MCF 10A (cell line): ENCODE measurements at regions not wholly inside any gene's neighbourhood (a gene's known extent, or its start where the extent isn't known, plus 50 kb on each side); places are given as distances from the start of the nearest gene placed in this dataset.

ENCODE experiments used
- BruUV-seq: library from RNA; stranded (reverse); fragments of 400-500 nt; replicated peaks from 2 replicates; lab custom pipeline; 2021; lab: Mats Ljungman, UMichigan
- CTCF ChIA-PET: fragments of 300-600 bp; sonication (Branson Sonifier 250); formaldehyde crosslinking; extraction: SDS; loops from one replicate; lab custom pipeline; 2021; ENCODE audit warnings: antibody characterized with exemption, inconsistent platforms; lab: Yijun Ruan, JAX
- POLR2A ChIA-PET: fragments of 300-600, 350-650 bp; sonication (Branson Sonifier 250); formaldehyde crosslinking; extraction: SDS; loops from one replicate; lab custom pipeline; 2020; ENCODE audit warnings: antibody characterized with exemption, inconsistent platforms; lab: Yijun Ruan, JAX
- DNase-seq: peaks from one replicate; pipeline ENCODE4 v3.0.0-alpha.2; 2018; ENCODE audit not compliant: unreplicated experiment
- H3K27ac Mint-ChIP-seq: one replicate; pipeline ENCODE4 v1.8.0; 2022; ENCODE audit warnings: mild to moderate bottlenecking, low read depth, mixed read lengths; ENCODE audit not compliant: unreplicated experiment
- H3K27me3 Mint-ChIP-seq: one replicate; pipeline ENCODE4 v1.8.0; 2022; ENCODE audit warnings: mixed read lengths; ENCODE audit not compliant: insufficient read depth, unreplicated experiment
- H3K36me3 Mint-ChIP-seq: one replicate; pipeline ENCODE4 v1.8.0; 2022; ENCODE audit warnings: mild to moderate bottlenecking, moderate library complexity, mixed read lengths; ENCODE audit not compliant: insufficient read depth, unreplicated experiment
- H3K4me1 Mint-ChIP-seq: one replicate; pipeline ENCODE4 v1.8.0; 2022; ENCODE audit warnings: mixed read lengths; ENCODE audit not compliant: insufficient read depth, unreplicated experiment
- H3K4me3 Mint-ChIP-seq: one replicate; pipeline ENCODE4 v1.8.0; 2022; ENCODE audit warnings: mild to moderate bottlenecking, moderate library complexity, mixed read lengths; ENCODE audit not compliant: unreplicated experiment
- H3K9me3 Mint-ChIP-seq: one replicate; pipeline ENCODE4 v1.8.0; 2022; ENCODE audit warnings: mixed read lengths; ENCODE audit not compliant: unreplicated experiment
- CTCF ChIP-seq: fragments of 200-600 bp; IDR thresholded peaks from one replicate; pipeline ENCODE4 v1.8.0; 2022; ENCODE audit warnings: antibody characterized with exemption, mild to moderate bottlenecking; ENCODE audit not compliant: unreplicated experiment
- intact Hi-C: fragments of 100-400 bp; cut with micrococcal nuclease; formaldehyde crosslinking; loops from 2 replicates; pipeline ENCODE4 v1.14.1; 2022

DNA sequence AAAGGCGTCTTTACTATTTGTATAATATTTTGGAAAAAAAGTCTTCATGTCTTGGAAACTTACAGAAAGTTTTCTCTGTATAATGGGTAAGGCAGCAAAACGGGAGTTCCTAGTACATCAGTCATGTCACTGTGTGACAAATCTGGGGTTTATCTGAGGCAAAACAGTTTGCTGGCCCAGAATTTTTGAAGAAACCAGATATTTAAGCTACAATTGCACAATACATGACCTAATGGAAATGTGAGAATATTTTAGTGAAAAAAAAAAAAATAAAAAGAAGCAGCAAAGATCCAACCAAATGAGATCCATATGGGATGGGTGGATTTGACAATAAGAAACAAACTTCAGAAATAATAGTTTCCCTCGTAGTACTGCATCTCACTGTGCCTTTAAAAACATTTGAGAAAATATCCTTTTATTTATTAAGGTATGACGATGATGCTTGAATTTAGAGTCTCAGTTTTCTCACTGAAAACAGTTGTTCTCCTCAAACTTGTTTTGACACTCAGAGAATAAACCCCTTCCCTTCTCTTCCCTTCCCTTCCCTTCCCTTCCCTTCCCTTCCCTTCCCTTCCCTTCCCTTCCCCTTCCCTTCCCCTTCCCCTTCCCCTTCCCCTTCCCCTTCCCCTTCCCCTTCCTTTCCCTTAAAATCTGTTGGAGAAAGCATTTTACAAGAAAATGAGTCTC, 180.5 kb upstream of the TUT7 start:
- no peaks in the 10 kb centered on the region for H3K27me3 Mint-ChIP-seq
- no peak overlapping the region for H3K4me3 Mint-ChIP-seq
- TF ChIP-seq CTCF, result no peak
- no peaks in the 10 kb centered on the region for H3K36me3 Mint-ChIP-seq
- no TSS peak for BruUV-seq
- ChIA-PET CTCF (no interaction called here), POLR2A (no interaction called here)
- peaks cover 6% of the 10 kb centered on the region for H3K4me1 Mint-ChIP-seq
- H3K27ac Mint-ChIP-seq, result no peak overlapping the region
- intact Hi-C loops, result no loop called here
- DNase-seq, result no peak
- peaks cover 15% of the 10 kb centered on the region for H3K9me3 Mint-ChIP-seq

DNA sequence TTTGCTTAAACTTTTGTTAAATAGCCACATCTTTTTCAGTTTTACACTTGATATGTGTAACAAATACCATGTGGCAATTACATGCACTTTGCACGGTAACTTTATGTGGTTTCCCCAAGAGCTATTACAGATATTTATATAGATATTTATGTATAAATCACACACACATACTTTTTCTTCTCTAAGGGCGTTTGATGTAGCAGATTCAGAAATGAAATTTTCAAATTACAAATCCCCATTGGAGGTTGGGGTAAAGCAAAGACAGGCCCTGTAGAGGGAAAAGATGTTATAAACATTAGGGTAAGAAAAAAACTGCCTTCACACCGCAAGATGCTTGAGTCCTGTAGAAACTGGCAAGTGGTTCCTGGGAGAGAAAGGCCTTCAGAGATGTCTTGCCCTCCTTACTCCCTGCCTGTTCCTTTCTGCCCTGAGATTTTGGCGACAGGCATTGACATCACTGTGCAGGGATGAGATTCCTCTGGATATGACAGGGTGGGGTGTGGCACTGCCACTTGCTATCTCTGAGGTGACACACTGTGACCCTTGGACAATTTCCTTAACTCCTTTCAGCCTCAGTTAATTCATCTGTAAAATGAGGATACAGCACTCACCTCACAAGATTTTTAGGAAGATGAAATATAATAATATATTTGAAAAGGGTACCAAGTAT, 177.9 kb upstream of the TUT7 start:
- intact Hi-C loops, result no loop called here
- DNase-seq, result no peak
- TF ChIP-seq CTCF, result no peak
- peaks cover 11% of the 10 kb centered on the region for H3K9me3 Mint-ChIP-seq
- no peak overlapping the region for H3K4me3 Mint-ChIP-seq
- H3K36me3 Mint-ChIP-seq, result no peaks in the 10 kb centered on the region
- ChIA-PET POLR2A (interaction anchor here (1.2 kb wide), 1 partner anchor 19 kb away, joined by 3 read pairs; no protein-coding TSS in a partner anchor), CTCF (no interaction called here)
- BruUV-seq, result no TSS peak
- H3K27me3 Mint-ChIP-seq, result no peaks in the 10 kb centered on the region
- H3K4me1 Mint-ChIP-seq, result peaks cover 10% of the 10 kb centered on the region
- no peak overlapping the region for H3K27ac Mint-ChIP-seq

DNA sequence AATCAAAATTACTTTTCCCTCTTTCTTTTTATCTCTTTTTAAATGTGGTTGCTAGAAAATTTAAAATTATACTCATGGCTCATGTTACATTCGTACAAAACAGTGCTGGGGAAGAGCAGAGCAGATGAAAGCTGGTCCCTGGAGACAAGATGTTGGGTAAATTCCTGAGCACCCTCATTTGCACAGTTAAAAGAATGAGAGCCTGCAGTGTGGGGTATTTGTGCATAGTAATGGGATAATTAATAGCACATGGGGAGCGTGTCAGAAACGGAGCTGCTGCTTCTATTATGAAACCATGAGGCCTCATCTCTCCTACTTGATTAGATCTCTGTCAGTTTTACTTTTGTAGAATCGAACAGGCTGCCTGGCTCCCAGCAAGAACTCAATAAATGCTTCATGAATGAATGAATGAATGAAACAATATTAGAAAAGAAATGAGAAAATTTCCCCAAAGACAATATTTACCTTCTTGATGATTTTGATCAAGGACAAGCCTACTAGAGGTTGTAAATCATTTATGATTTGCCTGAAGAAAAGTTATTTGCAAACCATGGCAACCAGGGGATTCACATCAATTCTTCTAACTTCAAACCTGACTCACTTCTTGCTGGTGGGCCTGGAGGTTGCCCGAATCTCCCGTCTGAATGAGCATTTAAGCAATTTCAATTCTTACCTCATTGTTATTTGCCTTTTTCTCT, 177.2 kb upstream of the TUT7 start:
- CTCF ChIA-PET, result interaction anchor here (0.7 kb wide), 1 partner anchor 341 kb away, joined by 3 read pairs; no protein-coding TSS in a partner anchor
- H3K36me3 Mint-ChIP-seq, result no peaks in the 10 kb centered on the region
- H3K4me1 Mint-ChIP-seq, result peaks cover 10% of the 10 kb centered on the region
- peaks cover 4% of the 10 kb centered on the region for H3K9me3 Mint-ChIP-seq
- H3K27me3 Mint-ChIP-seq, result no peaks in the 10 kb centered on the region
- TF ChIP-seq CTCF, result no peak
- no peak overlapping the region for H3K27ac Mint-ChIP-seq
- BruUV-seq, result no TSS peak
- H3K4me3 Mint-ChIP-seq, result no peak overlapping the region
- intact Hi-C loops, result no loop called here
- DNase-seq, result no peak
- POLR2A ChIA-PET, result interaction anchor here (1.2 kb wide), 1 partner anchor 19 kb away, joined by 3 read pairs; no protein-coding TSS in a partner anchor
